Ovary (tissue), 3 donors: ENCODE measurements at regions not wholly inside any gene's neighbourhood (a gene's known extent, or its start where the extent isn't known, plus 50 kb on each side); places are given as distances from the start of the nearest gene placed in this dataset.

ENCODE experiments used
- EP300 ChIP-seq: sonication (generic); formaldehyde crosslinking; IDR thresholded peaks from one replicate; pipeline ENCODE4 v1.6.1; 2017; ENCODE audit warnings: antibody characterized with exemption
- POLR2A ChIP-seq: fragments of 450-650 bp; IDR thresholded peaks from one replicate; pipeline ENCODE4 v1.6.1; 2017; ENCODE audit warnings: antibody characterized with exemption, mild to moderate bottlenecking, moderate library complexity
- TF ChIP-seq, protein P1 (sequence below), 3 donors: fragments of 450-650 bp in 2 of 3; fragments of 200-600 bp in 1 of 3; IDR thresholded peaks; one replicate each; pipeline versions ENCODE4 v1.5.1 to v1.8.0; 2016 to 2022; ENCODE audit warnings: antibody characterized with exemption in 3 of 3, mild to moderate bottlenecking in 1 of 3
- donor health status: DM: no; HTN: no; CAD: no.

- TF ChIP-seq POLR2A (no peak), EP300 (no peak)
- TF ChIP-seq, protein P1, sequence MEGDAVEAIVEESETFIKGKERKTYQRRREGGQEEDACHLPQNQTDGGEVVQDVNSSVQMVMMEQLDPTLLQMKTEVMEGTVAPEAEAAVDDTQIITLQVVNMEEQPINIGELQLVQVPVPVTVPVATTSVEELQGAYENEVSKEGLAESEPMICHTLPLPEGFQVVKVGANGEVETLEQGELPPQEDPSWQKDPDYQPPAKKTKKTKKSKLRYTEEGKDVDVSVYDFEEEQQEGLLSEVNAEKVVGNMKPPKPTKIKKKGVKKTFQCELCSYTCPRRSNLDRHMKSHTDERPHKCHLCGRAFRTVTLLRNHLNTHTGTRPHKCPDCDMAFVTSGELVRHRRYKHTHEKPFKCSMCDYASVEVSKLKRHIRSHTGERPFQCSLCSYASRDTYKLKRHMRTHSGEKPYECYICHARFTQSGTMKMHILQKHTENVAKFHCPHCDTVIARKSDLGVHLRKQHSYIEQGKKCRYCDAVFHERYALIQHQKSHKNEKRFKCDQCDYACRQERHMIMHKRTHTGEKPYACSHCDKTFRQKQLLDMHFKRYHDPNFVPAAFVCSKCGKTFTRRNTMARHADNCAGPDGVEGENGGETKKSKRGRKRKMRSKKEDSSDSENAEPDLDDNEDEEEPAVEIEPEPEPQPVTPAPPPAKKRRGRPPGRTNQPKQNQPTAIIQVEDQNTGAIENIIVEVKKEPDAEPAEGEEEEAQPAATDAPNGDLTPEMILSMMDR (IDR thresholded peaks at IDR 0.05), result no peak
Observed at GRCh38 chr16:25575363-25575762, 116.4 kb upstream of the HS3ST4 start.
